ENCODE measurements at regions not wholly inside any gene's neighbourhood (a gene's known extent, or its start where the extent isn't known, plus 50 kb on each side); places are given as distances from the start of the nearest gene placed in this dataset.

GRCh38 chr15:79538527-79538926, 106.4 kb downstream of the MINAR1 start:
- H3K4me3 ChIP-seq (ENCODE audit: low read depth, low read length): no peak overlapping the region
- H3K27ac ChIP-seq (ENCODE audit: extremely low read depth, low read depth, low read length): no peak overlapping the region
- H3K9me3 ChIP-seq (ENCODE audit: control insufficient read depth, insufficient read depth, low read depth, low read length): no peaks in the 10 kb centered on the region
- no peaks in the 10 kb centered on the region for H3K4me1 ChIP-seq (ENCODE audit: control insufficient read depth, insufficient read depth, low read length)
- H3K36me3 ChIP-seq (ENCODE audit: control insufficient read depth in 2 of 2, insufficient read depth in 1 of 2, low read length in 2 of 2): no peaks in the 10 kb centered on the region
- ChIA-PET CTCF (interaction anchor here (1.0 kb wide), 1 partner anchor 158 kb away, joined by 3 read pairs; no protein-coding TSS in a partner anchor), POLR2A (no interaction called here)
- TF ChIP-seq ZNF530 (tag by site-specific recombination; IDR thresholded peaks at IDR 0.05; ENCODE audit: low read depth): no peak
- TF ChIP-seq ZFP69B (tag by site-specific recombination; IDR thresholded peaks at IDR 0.05): no peak
- TF ChIP-seq SALL2 (tag by site-specific recombination; IDR thresholded peaks at IDR 0.05; ENCODE audit: borderline replicate concordance): no peak
- TF ChIP-seq ZNF10 (tag by site-specific recombination; IDR thresholded peaks at IDR 0.05): no peak
- TF ChIP-seq ZNF211 (tag by site-specific recombination; IDR thresholded peaks at IDR 0.05; ENCODE audit: low read depth): no peak
- no peak for TF ChIP-seq ZNF48 (tag by site-specific recombination; IDR thresholded peaks at IDR 0.05)
- no peak for TF ChIP-seq ELK4 (IDR thresholded peaks at IDR 0.05; ENCODE audit: borderline replicate concordance, low read depth, low read length)
- no peak for TF ChIP-seq ZNF654 (tag by site-specific recombination; IDR thresholded peaks at IDR 0.05; ENCODE audit: low read depth)
- TF ChIP-seq OVOL3 (tag by site-specific recombination; IDR thresholded peaks at IDR 0.05): no peak
- TF ChIP-seq ZNF16 (tag by site-specific recombination; IDR thresholded peaks at IDR 0.05; ENCODE audit: low read depth): no peak
- no peak for TF ChIP-seq ZNF837 (tag by site-specific recombination; IDR thresholded peaks at IDR 0.05)
- TF ChIP-seq ZNF394 (tag by site-specific recombination; IDR thresholded peaks at IDR 0.05; ENCODE audit: borderline replicate concordance): no peak
- no peak for TF ChIP-seq ZNF548 (tag by site-specific recombination; IDR thresholded peaks at IDR 0.05)
- no peak for TF ChIP-seq ZNF571 (tag by site-specific recombination; IDR thresholded peaks at IDR 0.05)
- TF ChIP-seq ZNF174 (tag by site-specific recombination; IDR thresholded peaks at IDR 0.05): no peak
- TF ChIP-seq KLF9 (tag by site-specific recombination; IDR thresholded peaks at IDR 0.05; ENCODE audit: low read depth): no peak
- TF ChIP-seq ZFP3 (tag by site-specific recombination; IDR thresholded peaks at IDR 0.05; ENCODE audit: low read depth): no peak
- no peak for TF ChIP-seq ZNF514 (tag by site-specific recombination; IDR thresholded peaks at IDR 0.05)
- no peak for TF ChIP-seq ZBTB6 (tag by site-specific recombination; IDR thresholded peaks at IDR 0.05)

GRCh38 chr15:79539401-79539800, 107.3 kb downstream of the MINAR1 start:
- TF ChIP-seq ZNF335 (tag by site-specific recombination; conservative IDR thresholded peaks at IDR 0.05) (no peak), ZNF398 (tag by site-specific recombination; IDR thresholded peaks at IDR 0.05) (0 out of 2 replicates have a peak, but pooled peaks have one; percentile 16)
- no peaks in the 10 kb centered on the region for H3K36me3 ChIP-seq (ENCODE audit: control insufficient read depth in 2 of 2, insufficient read depth in 1 of 2, low read length in 2 of 2)
- H3K27ac ChIP-seq (ENCODE audit: extremely low read depth, low read depth, low read length): no peak overlapping the region
- H3K4me1 ChIP-seq (ENCODE audit: control insufficient read depth, insufficient read depth, low read length): no peaks in the 10 kb centered on the region
- H3K4me3 ChIP-seq (ENCODE audit: low read depth, low read length): no peak overlapping the region
- no peaks in the 10 kb centered on the region for H3K9me3 ChIP-seq (ENCODE audit: control insufficient read depth, insufficient read depth, low read depth, low read length)
- ChIA-PET CTCF (interaction anchor here (0.6 to 1.0 kb wide), 3 partner anchors 34 to 159 kb away, joined by 3 read pairs; no protein-coding TSS in a partner anchor), POLR2A (no interaction called here)
